Forelimb muscle (tissue), 1 donor: ENCODE measurements at regions not wholly inside any gene's neighbourhood (a gene's known extent, or its start where the extent isn't known, plus 50 kb on each side); places are given as distances from the start of the nearest gene placed in this dataset.
"Not testable (repeated sequence)": the region's sequence is repeated elsewhere in the genome, so short reads cannot be mapped to it uniquely, and the experiment has no call there.

Experiments used
- DNase-seq: peaks from one replicate; pipeline ENCODE4 v3.0.0-alpha.2; 2013; ENCODE audit warnings: low read depth

- DNase-seq = no peak
Measured at GRCh38 chr13:61696676-61697075, 281.0 kb upstream of the PCDH20 start.

- DNase-seq = no peak
Measured at GRCh38 chr13:61695147-61695546, 279.5 kb upstream of the PCDH20 start.

- DNase-seq = no peak
Measured at GRCh38 chr13:61692691-61693090, 277.0 kb upstream of the PCDH20 start.

- DNase-seq = no peak
Measured at GRCh38 chr13:61685682-61686012, 270.0 kb upstream of the PCDH20 start.

GRCh38 chr13:61684976-61685681 is 269.5 kb upstream of the PCDH20 start:
- DNase-seq = no peak

GRCh38 chr13:61672756-61673155 is 257.1 kb upstream of the PCDH20 start:
- DNase-seq = no peak

GRCh38 chr13:61670384-61671161 is 254.9 kb upstream of the PCDH20 start:
- no peak for DNase-seq

- DNase-seq = no peak
Measured at GRCh38 chr13:61664801-61665705, 249.4 kb upstream of the PCDH20 start.

- no peak for DNase-seq
Measured at GRCh38 chr13:61654481-61654880, 238.8 kb upstream of the PCDH20 start.

- DNase-seq = no peak
Measured at GRCh38 chr13:61648547-61648946, 232.9 kb upstream of the PCDH20 start.

GRCh38 chr13:61612192-61612591 is 196.5 kb upstream of the PCDH20 start:
- no peak for DNase-seq

GRCh38 chr13:61608138-61608537 is 192.5 kb upstream of the PCDH20 start:
- no peak for DNase-seq

GRCh38 chr13:61600360-61601033 is 184.8 kb upstream of the PCDH20 start:
- no peak for DNase-seq

GRCh38 chr13:61592489-61592888 is 176.8 kb upstream of the PCDH20 start:
- no peak for DNase-seq

- no peak for DNase-seq
Measured at GRCh38 chr13:61575973-61576372, 160.3 kb upstream of the PCDH20 start.

GRCh38 chr13:61563645-61564044 is 148.0 kb upstream of the PCDH20 start:
- DNase-seq = no peak

- DNase-seq = no peak
Measured at GRCh38 chr13:61546911-61547310, 131.3 kb upstream of the PCDH20 start.

- DNase-seq = no peak
Measured at GRCh38 chr13:61546413-61546812, 130.8 kb upstream of the PCDH20 start.

- no peak for DNase-seq
Measured at GRCh38 chr13:61536433-61536832, 120.8 kb upstream of the PCDH20 start.

GRCh38 chr13:61531383-61532065 is 115.9 kb upstream of the PCDH20 start:
- DNase-seq = no peak

GRCh38 chr13:61519214-61519613 is 103.6 kb upstream of the PCDH20 start:
- not testable (repeated sequence) for DNase-seq
